ENCODE measurements at regions not wholly inside any gene's neighbourhood (a gene's known extent, or its start where the extent isn't known, plus 50 kb on each side); places are given as distances from the start of the nearest gene placed in this dataset.

GRCh38 chr20:52470561-52470960 is 279.0 kb upstream of the ZFP64 start:
- Mint-ChIP-seq H3K27me3 (peaks cover 6% of the 10 kb centered on the region), H3K9me3 (no peaks in the 10 kb centered on the region), H3K4me1 (ENCODE audit: unreplicated experiment) (peaks cover 16% of the 10 kb centered on the region), H3K36me3 (no peaks in the 10 kb centered on the region), H3K4me3 (no peak overlapping the region), H3K27ac (no peak overlapping the region)
- no peak for DNase-seq (ENCODE audit: extremely low spot score, unreplicated experiment)
- TF ChIP-seq CTCF (conservative IDR thresholded peaks at IDR 0.05) = no peak

- Mint-ChIP-seq H3K9me3 (no peaks in the 10 kb centered on the region), H3K36me3 (no peaks in the 10 kb centered on the region), H3K27me3 (peaks cover 6% of the 10 kb centered on the region), H3K4me1 (ENCODE audit: unreplicated experiment) (peaks cover 16% of the 10 kb centered on the region), H3K27ac (no peak overlapping the region), H3K4me3 (no peak overlapping the region)
- TF ChIP-seq CTCF (conservative IDR thresholded peaks at IDR 0.05) = no peak
- DNase-seq (ENCODE audit: extremely low spot score, unreplicated experiment) = no peak
Measured at GRCh38 chr20:52469128-52469527, 277.5 kb upstream of the ZFP64 start.

- Mint-ChIP-seq H3K27ac (no peak overlapping the region), H3K27me3 (peaks cover 6% of the 10 kb centered on the region)
Measured at GRCh38 chr20:52465991-52466390, 274.4 kb upstream of the ZFP64 start.

GRCh38 chr20:52461582-52461981 is 270.0 kb upstream of the ZFP64 start:
- Mint-ChIP-seq H3K27me3 (peaks cover 6% of the 10 kb centered on the region), H3K4me1 (ENCODE audit: unreplicated experiment) (no peaks in the 10 kb centered on the region), H3K27ac (no peak overlapping the region), H3K36me3 (no peaks in the 10 kb centered on the region), H3K4me3 (no peak overlapping the region), H3K9me3 (no peaks in the 10 kb centered on the region)
- DNase-seq (ENCODE audit: extremely low spot score, unreplicated experiment) = no peak
- no peak for TF ChIP-seq CTCF (conservative IDR thresholded peaks at IDR 0.05)

More at GRCh38 chr20:52465991-52466390, 274.4 kb upstream of the ZFP64 start:
- Mint-ChIP-seq H3K9me3 (no peaks in the 10 kb centered on the region), H3K4me1 (ENCODE audit: unreplicated experiment) (peaks cover 8% of the 10 kb centered on the region), H3K36me3 (no peaks in the 10 kb centered on the region), H3K4me3 (no peak overlapping the region)
- no peak for DNase-seq (ENCODE audit: extremely low spot score, unreplicated experiment)
- no peak for TF ChIP-seq CTCF (conservative IDR thresholded peaks at IDR 0.05)

GRCh38 chr20:52459150-52459549 is 267.6 kb upstream of the ZFP64 start:
- H3K4me3 Mint-ChIP-seq = no peak overlapping the region
- H3K36me3 Mint-ChIP-seq = no peaks in the 10 kb centered on the region
- no peaks in the 10 kb centered on the region for H3K4me1 Mint-ChIP-seq (ENCODE audit: unreplicated experiment)
- DNase-seq (ENCODE audit: extremely low spot score, unreplicated experiment) = no peak
- no peak overlapping the region for H3K27ac Mint-ChIP-seq
- H3K27me3 Mint-ChIP-seq = peaks cover 4% of the 10 kb centered on the region
- TF ChIP-seq CTCF (conservative IDR thresholded peaks at IDR 0.05) = no peak
- no peaks in the 10 kb centered on the region for H3K9me3 Mint-ChIP-seq

- no peaks in the 10 kb centered on the region for H3K4me1 Mint-ChIP-seq (ENCODE audit: unreplicated experiment)
- H3K27ac Mint-ChIP-seq = no peak overlapping the region
- peaks cover 3% of the 10 kb centered on the region for H3K27me3 Mint-ChIP-seq
Measured at GRCh38 chr20:52457826-52458225, 266.2 kb upstream of the ZFP64 start.

More at GRCh38 chr20:52457826-52458225, 266.2 kb upstream of the ZFP64 start:
- Mint-ChIP-seq H3K9me3 (no peaks in the 10 kb centered on the region), H3K4me3 (no peak overlapping the region), H3K36me3 (no peaks in the 10 kb centered on the region)
- DNase-seq (ENCODE audit: extremely low spot score, unreplicated experiment) = no peak
- no peak for TF ChIP-seq CTCF (conservative IDR thresholded peaks at IDR 0.05)

All from type B pancreatic cell (in vitro differentiated cells).